IMR-90 (cell line): ENCODE measurements at regions not wholly inside any gene's neighbourhood (a gene's known extent, or its start where the extent isn't known, plus 50 kb on each side); places are given as distances from the start of the nearest gene placed in this dataset.

ENCODE experiments used
- ATAC-seq: fragments of 200-7000 bp; cut with Tn5 transposase; 2 replicates; pipeline ENCODE4 v1.9.1; 2020; ENCODE audit warnings: low read depth, mild to moderate bottlenecking, moderate library complexity
- BruUV-seq: library from RNA; stranded (reverse); fragments of 400-500 nt; replicated peaks from 2 replicates; lab custom pipeline; 2021; lab: Mats Ljungman, UMichigan
- CTCF ChIA-PET: fragments of 300-600 bp; formaldehyde crosslinking; extraction: SDS; loops from one replicate; lab custom pipeline; 2021; ENCODE audit warnings: antibody characterized with exemption; lab: Yijun Ruan, JAX
- POLR2A ChIA-PET: fragments of 300-600 bp; sonication (Branson Sonifier 250); formaldehyde crosslinking; loops from one replicate; lab custom pipeline; 2022; ENCODE audit warnings: antibody characterized with exemption; ENCODE audit not compliant: unreplicated experiment; lab: Charles Lee
- DNase-seq: peaks from one replicate; pipeline ENCODE4 v3.0.0; 2013
- H2AFZ ChIP-seq: replicated peaks from 2 replicates; pipeline ENCODE3; 2013; ENCODE audit warnings: low read length, mild to moderate bottlenecking; ENCODE audit not compliant: poor library complexity
- H2AK5ac ChIP-seq: 2 replicates; pipeline ENCODE4 v1.6.1; 2013; ENCODE audit warnings: low read depth, low read length, inconsistent platforms
- H2AK9ac ChIP-seq: replicated peaks from 2 replicates; pipeline ENCODE3; 2013; ENCODE audit warnings: mild to moderate bottlenecking, low read depth, low read length, moderate library complexity; ENCODE audit not compliant: poor library complexity
- H2BK120ac ChIP-seq: 2 replicates; pipeline ENCODE4 v1.6.1; 2013; ENCODE audit warnings: low read depth, low read length, inconsistent platforms
- H2BK15ac ChIP-seq: 3 replicates; pipeline ENCODE4 v1.6.1; 2013; ENCODE audit warnings: low read depth, low read length, inconsistent platforms
- H2BK20ac ChIP-seq: 2 replicates; pipeline ENCODE4 v1.6.1; 2013; ENCODE audit warnings: low read depth, mild to moderate bottlenecking, inconsistent platforms, low read length, moderate library complexity
- H2BK5ac ChIP-seq: 2 replicates; pipeline ENCODE4 v1.6.1; 2013; ENCODE audit warnings: mild to moderate bottlenecking, low read depth, low read length, inconsistent platforms; ENCODE audit not compliant: poor library complexity, severe bottlenecking
- H3K14ac ChIP-seq: replicated peaks from 2 replicates; pipeline ENCODE4 v1.6.1; 2013; ENCODE audit warnings: low read depth, low read length, inconsistent platforms
- H3K18ac ChIP-seq: 2 replicates; pipeline ENCODE4 v1.6.1; 2013; ENCODE audit warnings: low read depth, low read length, control low read depth
- H3K23ac ChIP-seq: 2 replicates; pipeline ENCODE4 v1.6.1; 2013; ENCODE audit warnings: low read depth, low read length, inconsistent platforms
- H3K27ac ChIP-seq: 2 replicates; pipeline ENCODE4 v1.5.1; 2013; ENCODE audit warnings: mild to moderate bottlenecking, control low read depth, low read length; ENCODE audit not compliant: insufficient read depth
- H3K27me3 ChIP-seq: 2 replicates; pipeline ENCODE4 v1.6.1; 2013; ENCODE audit warnings: low read length; ENCODE audit not compliant: control insufficient read depth, insufficient read depth
- H3K36me3 ChIP-seq: 2 replicates; pipeline ENCODE4 v1.6.1; 2013; ENCODE audit warnings: low read length, mixed read lengths; ENCODE audit not compliant: control insufficient read depth, insufficient read depth
- H3K4ac ChIP-seq: 2 replicates; pipeline ENCODE4 v1.6.1; 2013; ENCODE audit warnings: low read depth, low read length, inconsistent platforms
- H3K4me1 ChIP-seq: 2 replicates; pipeline ENCODE4 v1.6.1; 2013; ENCODE audit warnings: low read length, mixed read lengths; ENCODE audit not compliant: control insufficient read depth, insufficient read depth
- H3K4me2 ChIP-seq: 2 replicates; pipeline ENCODE4 v1.6.1; 2013; ENCODE audit warnings: low read depth, mild to moderate bottlenecking, control low read depth, low read length, moderate library complexity
- H3K4me3 ChIP-seq: 2 replicates; pipeline ENCODE4 v1.5.1; 2013; ENCODE audit warnings: low read depth, mild to moderate bottlenecking, control low read depth, low read length, moderate library complexity; ENCODE audit not compliant: insufficient read depth
- H3K56ac ChIP-seq: 2 replicates; pipeline ENCODE4 v1.6.1; 2013; ENCODE audit warnings: low read length, inconsistent platforms; ENCODE audit not compliant: insufficient read depth; ENCODE audit errors: extremely low read depth
- H3K79me1 ChIP-seq, 2 experiments: 2 replicates each; pipeline ENCODE4 v1.6.1; 2013; ENCODE audit warnings: low read length in 2 of 2, inconsistent platforms in 1 of 2, low read depth in 1 of 2
- H3K9ac ChIP-seq: 2 replicates; pipeline ENCODE4 v1.6.1; 2013; ENCODE audit warnings: low read depth, low read length, control low read depth
- H3K9me1 ChIP-seq: 2 replicates; pipeline ENCODE4 v1.6.1; 2013; ENCODE audit warnings: low read length, inconsistent platforms; ENCODE audit not compliant: insufficient read depth
- H3K9me3 ChIP-seq: 2 replicates; pipeline ENCODE4 v1.6.1; 2013; ENCODE audit warnings: low read length; ENCODE audit not compliant: control insufficient read depth, insufficient read depth
- H4K20me1 ChIP-seq: 2 replicates; pipeline ENCODE4 v1.6.1; 2013; ENCODE audit warnings: low read length, inconsistent platforms; ENCODE audit not compliant: insufficient read depth
- H4K5ac ChIP-seq: 2 replicates; pipeline ENCODE4 v1.6.1; 2013; ENCODE audit warnings: mild to moderate bottlenecking, low read depth, low read length, control low read depth
- H4K8ac ChIP-seq, 2 experiments: 2 replicates each; pipeline ENCODE4 v1.6.1; 2013; ENCODE audit warnings: low read depth in 2 of 2, low read length in 2 of 2, control low read depth in 1 of 2, inconsistent platforms in 1 of 2
- H4K91ac ChIP-seq: 2 replicates; pipeline ENCODE4 v1.6.1; 2013; ENCODE audit warnings: low read depth, low read length, inconsistent platforms; ENCODE audit not compliant: insufficient read depth
- CEBPB ChIP-seq: IDR thresholded peaks from 2 replicates; pipeline ENCODE4 v1.6.1; 2012; ENCODE audit warnings: low read depth, low read length, improper control_type of control experiment
- FOS ChIP-seq: fragments of 150-350 bp; IDR thresholded peaks from 2 replicates; pipeline ENCODE4 v1.6.1; 2016; ENCODE audit warnings: low read depth, low read length
- MAFK ChIP-seq: IDR thresholded peaks from 2 replicates; pipeline ENCODE4 v1.6.1; 2012; ENCODE audit warnings: low read depth, low read length, improper control_type of control experiment
- WGBS, 2 experiments: methylation state at CpG; one replicate each; pipeline versions ENCODE4 v1.1.5 to v1.1.7; 2013; ENCODE audit warnings: missing lambda C conversion rate in 2 of 2; ENCODE audit not compliant: insufficient read length in 1 of 2; ENCODE audit errors: extremely low coverage in 2 of 2; 5-methylcytosine and 5-hydroxymethylcytosine counted together
- dilution Hi-C: fragments of 300-500 bp; cut with HindIII; formaldehyde crosslinking; loops from one replicate; pipeline ENCODE4 v1.14.3; 2018; ENCODE audit warnings: low sequenced_read_pairs; ENCODE audit not compliant: unreplicated experiment
- in situ Hi-C: fragments of 300-500 bp; cut with MboI; formaldehyde crosslinking; loops from 3 replicates; pipeline ENCODE4 v1.14.3; 2019; ENCODE audit warnings: low sequenced_read_pairs, inconsistent platforms, mixed read lengths
- intact Hi-C: fragments of 100-400 bp; cut with micrococcal nuclease; formaldehyde crosslinking; loops from 2 replicates; pipeline ENCODE4 v1.10.0; 2022

DNA sequence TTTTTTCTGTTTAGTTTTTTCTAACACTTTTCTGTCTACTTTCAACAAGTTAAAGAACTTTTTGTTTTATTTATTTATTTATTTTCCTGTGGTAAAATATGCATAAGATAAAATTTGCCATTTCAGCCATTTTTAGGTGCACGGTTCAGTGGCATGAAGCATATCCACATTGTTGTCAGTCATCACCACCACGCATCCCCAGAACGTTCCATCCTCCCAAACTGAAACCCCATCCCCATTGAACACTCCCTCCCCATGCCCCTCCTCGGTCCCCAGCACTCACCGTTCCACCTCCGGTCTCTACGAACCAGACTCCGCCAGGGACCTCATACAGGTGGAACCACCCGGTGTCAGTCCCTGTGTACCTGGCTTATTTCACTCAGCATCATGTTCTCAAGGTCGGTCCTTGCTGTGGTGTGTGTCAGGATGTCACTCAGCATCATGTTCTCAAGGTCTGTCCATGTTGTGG is 118.1 kb downstream of the SIK1 start:
- BruUV-seq, result no TSS peak
- Histone ChIP-seq H2BK120ac (no peak overlapping the region), H4K91ac (no peak overlapping the region), H3K4ac (no peak overlapping the region), H2BK20ac (no peak overlapping the region), H3K18ac (no peak overlapping the region), H3K27ac (no peak overlapping the region), H2AFZ (no peak overlapping the region), H4K8ac (no peak overlapping the region), H2AK9ac (no peak overlapping the region), H2BK15ac (no peak overlapping the region), H2AK5ac (no peak overlapping the region), H3K4me1 (no peaks in the 10 kb centered on the region), H3K23ac (no peak overlapping the region), H3K4me2 (no peak overlapping the region), H3K27me3 (peaks cover 18% of the 10 kb centered on the region), H2BK5ac (no peak overlapping the region), H3K9me1 (0 out of 2 replicates have a peak, but pooled peaks cover 2% of the 10 kb centered on the region), H3K9me3 (no peaks in the 10 kb centered on the region), H3K9ac (no peak overlapping the region), H4K5ac (no peak overlapping the region), H3K4me3 (no peak overlapping the region), H3K36me3 (no peaks in the 10 kb centered on the region), H3K79me1 (no peaks in the 10 kb centered on the region), H3K14ac (no peak overlapping the region), H3K56ac (no peak overlapping the region), H4K20me1 (no peaks in the 10 kb centered on the region)
- no peak for ATAC-seq
- intact Hi-C loops, result no loop called here
- no peak for DNase-seq
- TF ChIP-seq FOS (no peak), CEBPB (no peak), MAFK (0 out of 2 replicates have a peak, but pooled peaks have one; percentile 14)
- WGBS, 2 experiments, result 79% methylated on average over 8 of the region's 10 CpGs; no CpG with 5 or more reads in 1 of the 2 experiments
- ChIA-PET POLR2A (no interaction called here), CTCF (no interaction called here)
- in situ Hi-C loops, result no loop called here
- dilution Hi-C loops, result no loop called here
